ENCODE measurements at regions not wholly inside any gene's neighbourhood (a gene's known extent, or its start where the extent isn't known, plus 50 kb on each side); places are given as distances from the start of the nearest gene placed in this dataset.
A peak's percentile ranks its signal among the peaks of the same experiment; 100 is the strongest.
"Not testable (repeated sequence)": the region's sequence is repeated elsewhere in the genome, so short reads cannot be mapped to it uniquely, and the experiment has no call there.

DNA sequence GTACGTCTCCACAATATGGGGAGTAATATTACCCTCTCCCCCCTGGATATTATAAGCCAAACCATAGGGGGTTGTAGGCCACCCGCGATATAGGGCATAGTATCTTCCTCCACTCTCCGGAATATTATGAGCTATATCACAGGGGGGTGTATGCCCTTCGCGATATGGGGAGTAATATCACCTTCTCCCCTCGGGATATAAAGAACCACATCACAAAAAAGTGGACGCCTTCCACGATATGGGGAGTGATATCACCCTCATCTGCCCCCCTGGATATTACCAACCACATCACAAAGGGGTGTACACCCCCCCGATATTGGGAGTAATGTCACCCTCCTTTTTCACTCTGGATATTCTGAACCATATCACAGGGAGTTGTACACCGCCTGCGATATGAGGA, 65.5 kb upstream of the CEACAM21 start:
- TF ChIP-seq, protein P1, sequence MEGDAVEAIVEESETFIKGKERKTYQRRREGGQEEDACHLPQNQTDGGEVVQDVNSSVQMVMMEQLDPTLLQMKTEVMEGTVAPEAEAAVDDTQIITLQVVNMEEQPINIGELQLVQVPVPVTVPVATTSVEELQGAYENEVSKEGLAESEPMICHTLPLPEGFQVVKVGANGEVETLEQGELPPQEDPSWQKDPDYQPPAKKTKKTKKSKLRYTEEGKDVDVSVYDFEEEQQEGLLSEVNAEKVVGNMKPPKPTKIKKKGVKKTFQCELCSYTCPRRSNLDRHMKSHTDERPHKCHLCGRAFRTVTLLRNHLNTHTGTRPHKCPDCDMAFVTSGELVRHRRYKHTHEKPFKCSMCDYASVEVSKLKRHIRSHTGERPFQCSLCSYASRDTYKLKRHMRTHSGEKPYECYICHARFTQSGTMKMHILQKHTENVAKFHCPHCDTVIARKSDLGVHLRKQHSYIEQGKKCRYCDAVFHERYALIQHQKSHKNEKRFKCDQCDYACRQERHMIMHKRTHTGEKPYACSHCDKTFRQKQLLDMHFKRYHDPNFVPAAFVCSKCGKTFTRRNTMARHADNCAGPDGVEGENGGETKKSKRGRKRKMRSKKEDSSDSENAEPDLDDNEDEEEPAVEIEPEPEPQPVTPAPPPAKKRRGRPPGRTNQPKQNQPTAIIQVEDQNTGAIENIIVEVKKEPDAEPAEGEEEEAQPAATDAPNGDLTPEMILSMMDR (IDR thresholded peaks at IDR 0.05): no peak
- Mint-ChIP-seq H3K4me3 (no peak overlapping the region), H3K27me3 (peaks cover 9% of the 10 kb centered on the region), H3K36me3 (ENCODE audit: low read depth) (no peaks in the 10 kb centered on the region), H3K9me3 (no peaks in the 10 kb centered on the region), H3K4me1 (no peaks in the 10 kb centered on the region), H3K27ac (no peak overlapping the region)
- ChIA-PET POLR2A (no interaction called here), CTCF (no interaction called here)
- ATAC-seq (ENCODE audit: low read depth) (no peak), DNase-seq (no peak)
- intact Hi-C loops (cut with micrococcal nuclease): no loop called here

DNA sequence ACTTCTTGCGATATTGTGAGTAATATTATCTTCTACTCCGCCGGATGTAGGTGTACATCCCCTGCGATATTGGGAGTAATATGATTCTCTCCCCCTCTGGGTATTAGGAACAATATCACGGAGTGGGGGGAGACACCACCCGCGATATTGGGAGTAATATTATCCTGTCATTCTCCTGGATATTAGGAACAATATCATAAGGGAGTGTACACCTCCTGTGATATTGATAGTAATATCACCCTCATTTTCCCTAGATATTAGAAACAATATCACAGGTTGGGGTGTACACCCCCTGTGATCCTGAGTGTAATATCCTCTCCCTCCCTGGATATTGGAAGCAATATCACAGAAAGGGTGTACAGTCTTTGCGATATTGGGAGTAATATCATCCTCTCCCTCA, 64.3 kb upstream of the CEACAM21 start:
- Mint-ChIP-seq H3K27ac (peak overlapping the region; percentile 50), H3K4me3 (no peak overlapping the region), H3K4me1 (peaks cover 11% of the 10 kb centered on the region), H3K27me3 (peaks cover 9% of the 10 kb centered on the region), H3K36me3 (ENCODE audit: low read depth) (no peaks in the 10 kb centered on the region), H3K9me3 (no peaks in the 10 kb centered on the region)
- TF ChIP-seq, protein P1 (IDR thresholded peaks at IDR 0.05): no peak
- ATAC-seq (ENCODE audit: low read depth) (no peak), DNase-seq (no peak)
- intact Hi-C loops (cut with micrococcal nuclease): no loop called here
- ChIA-PET POLR2A (no interaction called here), CTCF (no interaction called here)

DNA sequence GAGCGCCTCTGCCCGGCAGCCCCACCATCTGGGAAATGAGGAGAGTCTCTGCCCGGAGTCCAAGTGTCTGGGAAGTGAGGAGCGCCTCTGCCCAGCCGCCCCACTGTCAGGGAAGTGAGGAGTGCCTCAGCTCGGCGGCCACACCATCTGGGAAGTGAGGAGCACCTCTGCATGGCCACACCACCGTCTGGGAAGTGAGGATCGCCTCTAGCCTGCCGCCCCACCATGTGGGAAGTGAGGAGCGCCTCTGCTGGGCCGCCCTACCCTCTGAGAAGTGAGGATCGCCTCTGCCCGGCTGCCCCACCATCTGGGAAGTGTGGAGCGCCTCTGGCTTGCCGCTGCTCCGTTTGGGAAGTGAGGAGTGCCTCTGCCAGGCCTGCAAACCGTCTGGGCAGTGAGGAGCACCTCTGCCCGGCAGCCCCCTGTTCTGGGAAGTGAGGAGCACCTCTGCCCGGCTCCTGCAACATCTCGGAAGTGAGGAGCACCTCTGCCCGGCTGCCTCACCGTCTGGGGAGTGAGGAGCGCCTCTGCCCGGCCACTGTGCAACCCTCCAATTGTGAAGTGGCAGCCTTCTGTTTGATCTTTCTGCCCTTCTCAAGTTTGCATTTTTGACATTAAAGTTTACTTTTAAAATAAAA, 60.8 kb upstream of the CEACAM21 start:
- Mint-ChIP-seq H3K27ac (no peak overlapping the region), H3K36me3 (ENCODE audit: low read depth) (no peaks in the 10 kb centered on the region), H3K9me3 (no peaks in the 10 kb centered on the region), H3K27me3 (peaks cover 7% of the 10 kb centered on the region), H3K4me1 (peaks cover 22% of the 10 kb centered on the region), H3K4me3 (no peak overlapping the region)
- ChIA-PET POLR2A (interaction anchor here (1.2 kb wide), 1 partner anchor 16 kb away, joined by 3 read pairs; no protein-coding TSS in a partner anchor), CTCF (interaction anchor here (1.6 kb wide), 1 partner anchor 66 kb away, joined by 5 read pairs; no protein-coding TSS in a partner anchor)
- ATAC-seq (ENCODE audit: low read depth): no peak
- intact Hi-C loops (cut with micrococcal nuclease): loop anchor here (5.0 kb wide), 1 partner anchor 38 kb away; no protein-coding TSS in a partner anchor
- TF ChIP-seq, protein P1 (IDR thresholded peaks at IDR 0.05): no peak
- no peak for DNase-seq

DNA sequence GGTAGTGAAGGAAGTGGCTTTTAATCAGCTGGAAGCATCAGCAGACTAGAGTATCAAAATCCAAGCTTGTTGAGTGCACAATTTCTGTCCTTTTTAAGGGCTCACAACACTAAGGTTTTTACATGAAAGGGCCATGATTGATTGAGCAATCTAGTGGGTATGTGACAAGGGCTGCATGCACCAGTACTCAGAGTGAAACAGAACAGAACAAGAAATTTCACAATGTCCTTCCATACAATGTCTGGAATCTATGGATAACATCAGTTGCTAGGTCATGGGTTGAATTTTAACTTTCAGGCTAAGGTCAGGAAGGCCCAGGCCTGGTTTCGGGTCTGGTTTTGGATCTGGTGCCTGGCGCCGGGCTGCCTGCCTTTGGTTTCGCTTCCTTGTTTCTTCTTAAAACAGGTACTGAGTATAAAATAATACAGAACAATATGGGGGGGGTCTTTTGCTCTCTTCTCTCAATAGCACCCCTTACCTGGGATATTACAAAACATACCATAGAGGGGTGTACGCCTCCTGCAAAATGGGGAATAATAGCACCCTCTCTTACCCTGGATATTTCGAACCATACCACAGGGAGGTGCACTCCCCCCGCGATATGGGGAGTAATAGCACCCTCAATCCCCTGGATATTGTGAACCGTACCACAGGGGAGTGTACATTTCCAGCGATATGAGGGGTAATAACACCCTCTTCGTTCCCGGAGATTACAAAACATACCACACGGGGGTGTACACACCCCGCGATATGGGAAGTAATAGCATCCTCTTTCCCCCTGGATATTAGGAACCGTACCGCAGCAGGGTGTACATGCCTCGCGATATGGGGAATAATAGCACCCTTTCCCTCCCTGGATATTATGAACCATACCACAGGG, 59.4 kb upstream of the CEACAM21 start:
- not testable (repeated sequence) for H3K36me3 Mint-ChIP-seq (ENCODE audit: low read depth); H3K9me3 Mint-ChIP-seq; H3K27me3 Mint-ChIP-seq; DNase-seq
- ChIA-PET POLR2A (interaction anchor here (1.2 kb wide), 1 partner anchor 15 kb away, joined by 3 read pairs; no protein-coding TSS in a partner anchor), CTCF (interaction anchor here (1.6 kb wide), 1 partner anchor 67 kb away, joined by 5 read pairs; no protein-coding TSS in a partner anchor)
- H3K4me3 Mint-ChIP-seq: peak overlapping the region; percentile 61
- H3K4me1 Mint-ChIP-seq: peaks cover 33% of the 10 kb centered on the region
- peak; percentile 21 for ATAC-seq (ENCODE audit: low read depth)
- peak overlapping the region; percentile 86 for H3K27ac Mint-ChIP-seq
- intact Hi-C loops (cut with micrococcal nuclease): loop anchor here (1.0 to 5.0 kb wide), 6 partner anchors 19 to 67 kb away; no protein-coding TSS in a partner anchor

DNA sequence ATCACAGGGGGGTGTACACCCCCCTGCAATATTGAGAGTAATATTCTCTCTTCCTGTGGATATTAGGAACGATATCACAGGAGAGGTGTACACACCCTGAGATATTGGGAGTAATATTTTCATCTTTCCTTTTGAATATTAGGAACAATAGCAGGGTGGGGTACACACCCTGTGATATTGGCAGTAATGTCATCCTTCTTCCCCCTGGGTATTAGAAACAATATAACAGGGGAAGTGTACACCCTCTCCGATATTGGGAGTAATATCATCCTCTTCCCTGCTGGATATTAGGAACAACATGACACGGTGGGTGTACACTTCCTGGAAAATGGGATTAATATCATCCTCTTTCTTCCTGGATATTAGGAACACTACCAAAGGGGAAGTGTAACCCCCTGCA, 57.8 kb upstream of the CEACAM21 start:
- CTCF ChIA-PET: no interaction called here
- H3K9me3 Mint-ChIP-seq: no peaks in the 10 kb centered on the region
- no peak overlapping the region for H3K4me3 Mint-ChIP-seq
- no peaks in the 10 kb centered on the region for H3K27me3 Mint-ChIP-seq
- no peak overlapping the region for H3K27ac Mint-ChIP-seq
- ATAC-seq (ENCODE audit: low read depth) (no peak), DNase-seq (no peak)
- TF ChIP-seq, protein P1 (IDR thresholded peaks at IDR 0.05): no peak
- intact Hi-C loops (cut with micrococcal nuclease): loop anchor here (5.0 kb wide), 1 partner anchor 41 kb away; no protein-coding TSS in a partner anchor
- H3K4me1 Mint-ChIP-seq: peaks cover 46% of the 10 kb centered on the region
- no peaks in the 10 kb centered on the region for H3K36me3 Mint-ChIP-seq (ENCODE audit: low read depth)
- POLR2A ChIA-PET: no interaction called here

DNA sequence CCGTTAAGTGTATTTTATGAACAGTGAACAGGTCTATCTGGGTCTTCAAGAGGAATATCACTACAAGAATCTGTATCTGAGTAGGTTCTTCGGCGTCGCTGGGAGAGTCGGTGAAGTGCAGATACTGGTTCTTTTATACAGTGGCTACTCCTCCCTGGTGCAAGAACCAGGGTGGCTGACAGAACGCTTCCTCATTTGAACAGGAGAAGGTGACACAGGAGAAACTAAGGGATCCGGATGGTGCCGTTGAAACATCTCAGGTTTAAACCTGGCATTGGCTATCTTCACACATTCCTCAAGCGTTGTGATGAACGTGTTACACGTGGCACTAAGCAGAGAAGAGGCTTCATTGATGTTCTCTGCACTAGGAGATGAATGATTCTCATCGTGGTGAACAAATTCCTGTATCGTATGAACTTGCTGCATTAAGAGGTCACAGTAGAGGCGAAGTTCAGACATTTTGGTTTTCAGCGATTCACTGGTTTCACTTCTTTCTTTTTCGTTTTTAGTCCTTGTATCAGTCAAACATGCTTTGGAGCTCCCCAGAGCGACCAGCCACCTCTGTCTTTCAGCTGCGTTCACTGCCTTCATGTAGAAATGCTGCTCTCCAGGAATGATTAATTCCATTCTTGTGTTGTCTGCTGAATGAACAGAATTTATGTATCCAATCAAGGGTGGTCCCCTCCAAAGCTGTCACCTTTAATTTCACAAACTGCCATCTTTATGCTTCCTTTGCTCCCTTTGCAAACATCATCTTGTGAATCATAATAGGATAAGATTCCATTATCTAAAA, 54.6 kb upstream of the CEACAM21 start:
- Mint-ChIP-seq H3K27ac (peak overlapping the region; percentile 98), H3K4me1 (peaks cover 50% of the 10 kb centered on the region), H3K4me3 (peak overlapping the region; percentile 85)
- ATAC-seq (ENCODE audit: low read depth): peak; percentile 84
- DNase-seq: peak; percentile 37
- POLR2A ChIA-PET: interaction anchor here (0.7 to 2.5 kb wide), 14 partner anchors 10 to 82 kb away, joined by 3 to 48 read pairs (median 4); partner anchors contain the start of genes CEACAM21 and DMAC2
- CTCF ChIA-PET: interaction anchor here (0.6 to 1.2 kb wide), 6 partner anchors 10 to 73 kb away, joined by 3 to 7 read pairs (median 4); no protein-coding TSS in a partner anchor
- not testable (repeated sequence) for H3K36me3 Mint-ChIP-seq (ENCODE audit: low read depth); H3K9me3 Mint-ChIP-seq; H3K27me3 Mint-ChIP-seq
- intact Hi-C loops (cut with micrococcal nuclease): loop anchor here (1.0 to 2.0 kb wide), 4 partner anchors 10 to 42 kb away; no protein-coding TSS in a partner anchor
